DOHH2 (cell line): ENCODE measurements at regions not wholly inside any gene's neighbourhood (a gene's known extent, or its start where the extent isn't known, plus 50 kb on each side); places are given as distances from the start of the nearest gene placed in this dataset.
"Not testable (repeated sequence)": the region's sequence is repeated elsewhere in the genome, so short reads cannot be mapped to it uniquely, and the experiment has no call there.

Experiments used
- H3F3A ChIP-seq: fragments of 200-600 bp; sonication (generic), shearing (Covaris generic); 2 replicates; pipeline ENCODE4 v1.6.0; 2016; ENCODE audit warnings: antibody characterized with exemption, mild to moderate bottlenecking; ENCODE audit not compliant: control insufficient read depth, insufficient read depth
- H3K27ac ChIP-seq: fragments of 200-600 bp; sonication (generic); 2 replicates; pipeline ENCODE4 v1.5.1; 2014; ENCODE audit warnings: low read depth, mild to moderate bottlenecking, low read length, moderate library complexity
- H3K27me3 ChIP-seq: fragments of 200-600 bp; sonication (generic); 2 replicates; pipeline ENCODE4 v1.6.1; 2014; ENCODE audit warnings: mild to moderate bottlenecking, low read length, mixed read lengths; ENCODE audit not compliant: control insufficient read depth
- H3K36me3 ChIP-seq: fragments of 200-600 bp; sonication (generic); 2 replicates; pipeline ENCODE4 v1.6.1; 2014; ENCODE audit warnings: mild to moderate bottlenecking, low read length, moderate library complexity, mixed read lengths; ENCODE audit not compliant: control insufficient read depth
- H3K4me1 ChIP-seq: fragments of 200-600 bp; sonication (generic); 2 replicates; pipeline ENCODE4 v1.6.1; 2014; ENCODE audit warnings: mild to moderate bottlenecking, low read length, mixed read lengths; ENCODE audit not compliant: control insufficient read depth
- H3K4me2 ChIP-seq: fragments of 200-600 bp; sonication (generic); 2 replicates; pipeline ENCODE4 v1.6.0; 2014; ENCODE audit warnings: mild to moderate bottlenecking, low read length, moderate library complexity
- H3K4me3 ChIP-seq: fragments of 200-600 bp; sonication (generic); 2 replicates; pipeline ENCODE4 v1.5.1; 2014; ENCODE audit warnings: mild to moderate bottlenecking, low read length, mixed read lengths
- H3K79me2 ChIP-seq: fragments of 200-600 bp; sonication (generic); 2 replicates; pipeline ENCODE4 v1.6.1; 2014; ENCODE audit warnings: mild to moderate bottlenecking, low read length, mixed read lengths; ENCODE audit not compliant: control insufficient read depth
- H3K9me2 ChIP-seq: fragments of 200-600 bp; sonication (generic); replicated peaks from 2 replicates; pipeline ENCODE4 v1.6.1; 2014; ENCODE audit warnings: mild to moderate bottlenecking, low read length, mixed read lengths; ENCODE audit not compliant: control insufficient read depth
- H3K9me3 ChIP-seq: fragments of 200-600 bp; sonication (generic); 2 replicates; pipeline ENCODE4 v1.6.1; 2014; ENCODE audit warnings: antibody characterized with exemption, low read length, mixed read lengths; ENCODE audit not compliant: control insufficient read depth, insufficient read depth
- H4K20me1 ChIP-seq: fragments of 200-600 bp; sonication (generic); 2 replicates; pipeline ENCODE4 v1.6.0; 2014; ENCODE audit warnings: low read depth, mild to moderate bottlenecking, antibody characterized with exemption, low read length, moderate library complexity; ENCODE audit not compliant: control insufficient read depth, insufficient read depth
- CTCF ChIP-seq: fragments of 200-600 bp; sonication (generic); IDR thresholded peaks from one replicate; pipeline ENCODE4 v1.5.1; 2014; ENCODE audit warnings: antibody characterized with exemption, mild to moderate bottlenecking, low read depth, low read length; ENCODE audit not compliant: poor library complexity, severe bottlenecking
- EZH2phosphoT487 ChIP-seq: fragments of 200-600 bp; sonication (generic); IDR thresholded peaks from 2 replicates; pipeline ENCODE4 v1.6.1; 2017; ENCODE audit warnings: borderline replicate concordance, mild to moderate bottlenecking, antibody characterized with exemption, low read length, moderate library complexity, mixed read lengths

- Histone ChIP-seq H3K4me1 (no peaks in the 10 kb centered on the region), H3K4me2 (no peak overlapping the region), H3K9me3 (no peaks in the 10 kb centered on the region), H3K36me3 (no peaks in the 10 kb centered on the region), H3K27me3 (no peaks in the 10 kb centered on the region), H3F3A (no peaks in the 10 kb centered on the region), H4K20me1 (no peaks in the 10 kb centered on the region), H3K27ac (no peak overlapping the region), H3K79me2 (no peaks in the 10 kb centered on the region), H3K4me3 (no peak overlapping the region), H3K9me2 (no peaks in the 10 kb centered on the region)
- TF ChIP-seq EZH2phosphoT487 (no peak), CTCF (no peak)
These were observed 54.7 kb upstream of the EIF5 start for GRCh38 chr14:103279142-103280025.

- no peaks in the 10 kb centered on the region for H3K9me2 ChIP-seq
- H4K20me1 ChIP-seq, result no peaks in the 10 kb centered on the region
- TF ChIP-seq CTCF (no peak), EZH2phosphoT487 (no peak)
- no peaks in the 10 kb centered on the region for H3K27me3 ChIP-seq
- no peak overlapping the region for H3K4me2 ChIP-seq
- H3K4me1 ChIP-seq, result no peaks in the 10 kb centered on the region
- no peaks in the 10 kb centered on the region for H3K9me3 ChIP-seq
- H3K36me3 ChIP-seq, result no peaks in the 10 kb centered on the region
- H3K79me2 ChIP-seq, result no peaks in the 10 kb centered on the region
- no peaks in the 10 kb centered on the region for H3F3A ChIP-seq
- H3K27ac ChIP-seq, result no peak overlapping the region
- H3K4me3 ChIP-seq, result no peak overlapping the region
These were observed 53.6 kb upstream of the EIF5 start for GRCh38 chr14:103280278-103280928.

- Histone ChIP-seq H3K36me3 (no peaks in the 10 kb centered on the region), H4K20me1 (no peaks in the 10 kb centered on the region), H3K4me2 (no peak overlapping the region), H3K4me3 (no peak overlapping the region), H3K9me2 (no peaks in the 10 kb centered on the region), H3K27me3 (no peaks in the 10 kb centered on the region), H3K79me2 (no peaks in the 10 kb centered on the region), H3K9me3 (no peaks in the 10 kb centered on the region), H3F3A (no peaks in the 10 kb centered on the region), H3K27ac (no peak overlapping the region), H3K4me1 (no peaks in the 10 kb centered on the region)
- TF ChIP-seq CTCF (no peak), EZH2phosphoT487 (no peak)
These were observed 52.4 kb upstream of the EIF5 start for GRCh38 chr14:103281496-103282231.

- H4K20me1 ChIP-seq, H3K27me3 ChIP-seq, H3K4me3 ChIP-seq, H3K36me3 ChIP-seq, H3K9me3 ChIP-seq, H3F3A ChIP-seq, H3K9me2 ChIP-seq, H3K27ac ChIP-seq, H3K79me2 ChIP-seq, H3K4me2 ChIP-seq, H3K4me1 ChIP-seq: not testable (repeated sequence)
These were observed 51.7 kb upstream of the EIF5 start for GRCh38 chr14:103282309-103282708.
